Breast epithelium (tissue), 4 donors: ENCODE measurements at regions not wholly inside any gene's neighbourhood (a gene's known extent, or its start where the extent isn't known, plus 50 kb on each side); places are given as distances from the start of the nearest gene placed in this dataset.

ENCODE experiments used
- DNase-seq, 2 donors: peaks; one replicate each; pipeline ENCODE4 v3.0.0-alpha.2; 2019; ENCODE audit warnings: low spot score in 2 of 2
- H3K27ac ChIP-seq, 2 donors: fragments of 200-600 bp; sonication (generic) in 1 of 2; one replicate each; pipeline ENCODE4 v1.5.1; 2016 to 2019; ENCODE audit warnings: mild to moderate bottlenecking in 1 of 2
- H3K27me3 ChIP-seq, 2 donors: fragments of 200-600 bp; sonication (generic) in 1 of 2; one replicate each; pipeline versions ENCODE4 v1.5.1 to v1.6.0; 2017 to 2019; ENCODE audit warnings: control low read depth in 1 of 2, mild to moderate bottlenecking in 1 of 2
- H3K36me3 ChIP-seq: fragments of 200-600 bp; one replicate; pipeline ENCODE4 v1.5.1; 2019
- H3K4me1 ChIP-seq, 2 donors: fragments of 200-600 bp; sonication (generic); one replicate each; pipeline ENCODE4 v1.5.1; 2016 to 2019; ENCODE audit warnings: control low read depth in 1 of 2
- H3K4me3 ChIP-seq, 3 donors: fragments of 200-600 bp; sonication (generic); 1 replicate in 2 of 3; 2 replicates in 1 of 3; pipeline ENCODE4 v1.5.1; 2016 to 2019; ENCODE audit warnings: mild to moderate bottlenecking in 3 of 3, moderate library complexity in 2 of 3
- H3K9me3 ChIP-seq, 2 donors: fragments of 200-600 bp; sonication (generic) in 1 of 2; one replicate each; pipeline ENCODE4 v1.5.1; 2016 to 2019; ENCODE audit warnings: control low read depth in 1 of 2
- CTCF ChIP-seq, 3 donors: fragments of 450-650 bp; IDR thresholded peaks; one replicate each; pipeline ENCODE4 v1.5.1; 2016 to 2017; ENCODE audit warnings: antibody characterized with exemption in 3 of 3, mild to moderate bottlenecking in 3 of 3, moderate library complexity in 3 of 3
- POLR2A ChIP-seq: fragments of 450-650 bp; IDR thresholded peaks from one replicate; pipeline ENCODE4 v1.6.1; 2016; ENCODE audit warnings: antibody characterized with exemption, mild to moderate bottlenecking, moderate library complexity
- POLR2AphosphoS5 ChIP-seq, 3 donors: sonication (generic); formaldehyde crosslinking; IDR thresholded peaks; one replicate each; pipeline ENCODE4 v1.6.1; 2017; ENCODE audit warnings: antibody characterized with exemption in 3 of 3
- intact Hi-C: fragments of 100-400 bp; cut with DNase I; formaldehyde crosslinking; loops from one replicate; pipeline ENCODE4 v1.15.1; 2023; ENCODE audit warnings: low total_unique reads

- DNase-seq: no peak
- Histone ChIP-seq H3K27me3 (no peaks in the 10 kb centered on the region), H3K9me3 (no peaks in the 10 kb centered on the region), H3K36me3 (no peaks in the 10 kb centered on the region), H3K27ac (no peak overlapping the region), H3K4me3 (no peak overlapping the region), H3K4me1 (no peaks in the 10 kb centered on the region)
- intact Hi-C loops: no loop called here
- TF ChIP-seq CTCF (IDR thresholded peaks at IDR 0.05) (no peak), POLR2AphosphoS5 (IDR thresholded peaks at IDR 0.05) (no peak), POLR2A (no peak)
Observed at GRCh38 chr4:13877626-13878025, 250.1 kb upstream of the BOD1L1 start.

- H3K36me3 ChIP-seq: no peaks in the 10 kb centered on the region
- no peak overlapping the region for H3K27ac ChIP-seq
- TF ChIP-seq CTCF (IDR thresholded peaks at IDR 0.05): no peak
- TF ChIP-seq POLR2A: no peak
- no peak for TF ChIP-seq POLR2AphosphoS5 (IDR thresholded peaks at IDR 0.05)
- H3K9me3 ChIP-seq: no peaks in the 10 kb centered on the region
- no peaks in the 10 kb centered on the region for H3K27me3 ChIP-seq
- H3K4me1 ChIP-seq: no peaks in the 10 kb centered on the region
- intact Hi-C loops: no loop called here
- no peak overlapping the region for H3K4me3 ChIP-seq
- no peak for DNase-seq
Observed at GRCh38 chr4:13881892-13882291, 254.4 kb upstream of the BOD1L1 start.

- Histone ChIP-seq H3K27ac (no peak overlapping the region), H3K27me3 (no peaks in the 10 kb centered on the region), H3K36me3 (no peaks in the 10 kb centered on the region), H3K9me3 (no peaks in the 10 kb centered on the region), H3K4me3 (no peak overlapping the region), H3K4me1 (peaks cover 0 to 6% of the 10 kb centered on the region in 2 donors)
- TF ChIP-seq POLR2AphosphoS5 (IDR thresholded peaks at IDR 0.05) (no peak), CTCF (IDR thresholded peaks at IDR 0.05) (no peak), POLR2A (no peak)
- no peak for DNase-seq
- intact Hi-C loops: no loop called here
Observed at GRCh38 chr4:13887010-13887409, 259.5 kb upstream of the BOD1L1 start.

GRCh38 chr4:13888112-13888511 lies 260.6 kb upstream of the BOD1L1 start:
- intact Hi-C loops: no loop called here
- no peak for DNase-seq
- Histone ChIP-seq H3K4me1 (peaks cover 0 to 6% of the 10 kb centered on the region in 2 donors), H3K36me3 (no peaks in the 10 kb centered on the region), H3K27me3 (no peaks in the 10 kb centered on the region), H3K9me3 (no peaks in the 10 kb centered on the region), H3K27ac (no peak overlapping the region), H3K4me3 (no peak overlapping the region)
- TF ChIP-seq POLR2AphosphoS5 (IDR thresholded peaks at IDR 0.05): no peak
- no peak for TF ChIP-seq POLR2A
- no peak for TF ChIP-seq CTCF (IDR thresholded peaks at IDR 0.05)

- Histone ChIP-seq H3K9me3 (no peaks in the 10 kb centered on the region), H3K27me3 (no peaks in the 10 kb centered on the region), H3K36me3 (no peaks in the 10 kb centered on the region), H3K4me1 (peaks cover 0 to 6% of the 10 kb centered on the region in 2 donors), H3K4me3 (no peak overlapping the region), H3K27ac (peak overlapping the region; percentile 45 to 83)
- DNase-seq: no peak
- TF ChIP-seq CTCF (IDR thresholded peaks at IDR 0.05): no peak
- TF ChIP-seq POLR2A: no peak
- TF ChIP-seq POLR2AphosphoS5 (IDR thresholded peaks at IDR 0.05): no peak
- intact Hi-C loops: no loop called here
Observed at GRCh38 chr4:13891544-13891939, 264.0 kb upstream of the BOD1L1 start.
